ENCODE measurements at regions not wholly inside any gene's neighbourhood (a gene's known extent, or its start where the extent isn't known, plus 50 kb on each side); places are given as distances from the start of the nearest gene placed in this dataset.

DNA sequence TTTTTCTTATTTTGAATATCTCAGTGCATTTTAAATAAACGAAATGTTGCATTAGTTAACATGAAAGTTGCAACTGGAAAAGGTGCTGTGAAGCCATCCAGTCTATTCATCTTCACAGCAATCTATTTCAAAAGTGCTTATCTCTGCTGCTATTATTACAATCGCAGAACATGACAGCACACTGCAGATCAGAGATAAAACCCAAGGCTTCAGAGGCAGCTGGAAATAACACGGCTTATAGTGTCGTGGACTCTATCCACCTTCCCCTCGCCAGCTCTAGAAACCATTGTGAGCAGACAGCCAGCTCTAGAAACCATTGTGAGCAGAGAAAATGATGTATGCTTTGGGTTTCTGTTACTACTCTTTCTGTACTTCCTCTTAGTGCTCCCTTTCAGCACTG is 1140.8 kb upstream of the CELF4 start:
- Histone ChIP-seq H3K36me3 (ENCODE audit: insufficient read depth, low read length) (no peaks in the 10 kb centered on the region), H3K4me1 (ENCODE audit: insufficient read depth, low read length) (no peaks in the 10 kb centered on the region), H3K4me3 (ENCODE audit: low read length) (no peak overlapping the region), H3K9me3 (ENCODE audit: insufficient read depth, low read depth, low read length) (no peaks in the 10 kb centered on the region), H3K27ac (ENCODE audit: low read depth, low read length) (no peak overlapping the region), H3K9ac (ENCODE audit: low read depth, low read length) (no peak overlapping the region), H3K27me3 (ENCODE audit: insufficient read depth, low read length) (no peaks in the 10 kb centered on the region)
- 86% methylated on average over 5 of the region's 5 CpGs for WGBS

- Histone ChIP-seq H3K36me3 (ENCODE audit: insufficient read depth, low read length) (no peaks in the 10 kb centered on the region), H3K4me1 (ENCODE audit: insufficient read depth, low read length) (peaks cover 28% of the 10 kb centered on the region), H3K4me3 (ENCODE audit: low read length) (no peak overlapping the region), H3K27ac (ENCODE audit: low read depth, low read length) (no peak overlapping the region), H3K9ac (ENCODE audit: low read depth, low read length) (no peak overlapping the region), H3K27me3 (ENCODE audit: insufficient read depth, low read length) (no peaks in the 10 kb centered on the region), H3K9me3 (ENCODE audit: insufficient read depth, low read depth, low read length) (no peaks in the 10 kb centered on the region)
- 22% methylated on average over 2 of the region's 2 CpGs for WGBS
These were observed 1132.5 kb upstream of the CELF4 start for GRCh38 chr18:38698088-38698487.

- Histone ChIP-seq H3K9ac (ENCODE audit: low read depth, low read length) (no peak overlapping the region), H3K4me3 (ENCODE audit: low read length) (no peak overlapping the region), H3K27me3 (ENCODE audit: insufficient read depth, low read length) (no peaks in the 10 kb centered on the region), H3K27ac (ENCODE audit: low read depth, low read length) (no peak overlapping the region), H3K4me1 (ENCODE audit: insufficient read depth, low read length) (peaks cover 28% of the 10 kb centered on the region), H3K9me3 (ENCODE audit: insufficient read depth, low read depth, low read length) (no peaks in the 10 kb centered on the region), H3K36me3 (ENCODE audit: insufficient read depth, low read length) (no peaks in the 10 kb centered on the region)
- 97% methylated on average over 4 of the region's 5 CpGs for WGBS
These were observed 1130.1 kb upstream of the CELF4 start for GRCh38 chr18:38695559-38696280.

DNA sequence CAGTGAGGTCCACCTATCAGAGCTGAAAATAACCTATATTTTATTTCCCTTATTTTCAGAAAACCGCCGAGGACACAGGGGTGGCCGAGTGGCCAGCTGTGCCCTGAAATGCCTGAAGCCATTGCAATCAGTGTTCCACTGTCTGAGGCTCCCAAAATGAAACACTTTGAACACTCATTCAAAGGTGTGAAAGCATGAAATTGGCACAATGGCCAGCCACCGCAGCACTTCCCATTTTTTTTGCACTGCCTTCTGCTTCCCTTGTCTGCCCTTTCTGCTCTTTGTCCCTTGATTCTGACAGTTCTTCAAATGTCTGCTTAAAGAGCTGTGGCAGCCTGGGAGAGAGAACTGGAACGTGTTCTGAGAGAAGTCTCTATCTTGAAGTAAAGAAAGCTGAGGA is 1127.5 kb upstream of the CELF4 start:
- H3K4me3 ChIP-seq (ENCODE audit: low read length) = no peak overlapping the region
- no peaks in the 10 kb centered on the region for H3K9me3 ChIP-seq (ENCODE audit: insufficient read depth, low read depth, low read length)
- WGBS = 87% methylated on average over 5 of the region's 5 CpGs
- no peaks in the 10 kb centered on the region for H3K36me3 ChIP-seq (ENCODE audit: insufficient read depth, low read length)
- H3K27ac ChIP-seq (ENCODE audit: low read depth, low read length) = no peak overlapping the region
- peaks cover 12% of the 10 kb centered on the region for H3K4me1 ChIP-seq (ENCODE audit: insufficient read depth, low read length)
- H3K27me3 ChIP-seq (ENCODE audit: insufficient read depth, low read length) = no peaks in the 10 kb centered on the region
- no peak overlapping the region for H3K9ac ChIP-seq (ENCODE audit: low read depth, low read length)

- H3K27ac ChIP-seq (ENCODE audit: low read depth, low read length) = no peak overlapping the region
- no peaks in the 10 kb centered on the region for H3K9me3 ChIP-seq (ENCODE audit: insufficient read depth, low read depth, low read length)
- H3K4me1 ChIP-seq (ENCODE audit: insufficient read depth, low read length) = peaks cover 3% of the 10 kb centered on the region; the same call in 1 of the 2 replicates
- H3K4me3 ChIP-seq (ENCODE audit: low read length) = no peak overlapping the region
- H3K36me3 ChIP-seq (ENCODE audit: insufficient read depth, low read length) = no peaks in the 10 kb centered on the region
- WGBS = 96% methylated on average over 5 of the region's 6 CpGs
- no peak overlapping the region for H3K9ac ChIP-seq (ENCODE audit: low read depth, low read length)
- H3K27me3 ChIP-seq (ENCODE audit: insufficient read depth, low read length) = no peaks in the 10 kb centered on the region
These were observed 1125.0 kb upstream of the CELF4 start for GRCh38 chr18:38690626-38691025.

DNA sequence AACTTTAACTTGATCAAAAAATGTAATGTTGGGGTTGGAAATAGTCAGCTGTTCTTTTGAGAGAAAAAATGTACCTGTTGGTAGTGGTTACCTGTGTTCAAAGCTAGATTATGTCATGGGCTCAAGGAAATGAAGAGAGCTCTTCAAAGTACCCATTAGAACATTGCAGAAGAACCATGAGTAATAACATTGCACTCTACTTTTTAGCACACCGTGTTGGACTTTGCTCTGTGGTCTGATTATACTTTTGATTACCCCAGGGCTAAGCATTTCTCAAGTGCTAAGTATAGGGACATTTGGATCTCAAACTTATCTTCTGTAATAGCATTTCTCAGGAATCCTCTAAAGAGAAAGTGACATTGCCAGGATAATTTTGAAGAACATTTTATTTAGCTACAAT is 1122.8 kb upstream of the CELF4 start:
- H3K36me3 ChIP-seq (ENCODE audit: insufficient read depth, low read length) = no peaks in the 10 kb centered on the region
- no peaks in the 10 kb centered on the region for H3K9me3 ChIP-seq (ENCODE audit: insufficient read depth, low read depth, low read length)
- no peaks in the 10 kb centered on the region for H3K4me1 ChIP-seq (ENCODE audit: insufficient read depth, low read length)
- no peak overlapping the region for H3K9ac ChIP-seq (ENCODE audit: low read depth, low read length)
- WGBS = 100% methylated on average over 1 of the region's 1 CpG
- H3K27me3 ChIP-seq (ENCODE audit: insufficient read depth, low read length) = no peaks in the 10 kb centered on the region
- H3K27ac ChIP-seq (ENCODE audit: low read depth, low read length) = no peak overlapping the region
- no peak overlapping the region for H3K4me3 ChIP-seq (ENCODE audit: low read length)

DNA sequence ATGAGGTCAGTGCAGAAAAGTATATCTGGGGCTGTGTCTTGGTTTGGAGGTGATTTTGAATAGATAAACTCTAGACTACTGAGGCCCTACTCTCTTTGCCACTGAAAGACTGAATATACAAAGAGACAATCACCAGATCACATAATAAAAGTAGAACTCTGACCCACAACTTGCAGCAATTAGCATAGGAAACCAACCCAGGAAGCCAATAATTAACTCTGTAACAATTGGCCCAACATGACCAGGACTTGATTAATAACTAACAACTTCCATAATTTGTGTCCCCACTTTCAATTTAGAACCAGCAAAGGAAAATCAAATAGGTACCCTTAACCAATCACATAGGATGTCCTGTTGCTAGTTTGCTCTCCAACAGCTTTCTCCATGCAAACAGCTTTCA is 1104.9 kb upstream of the CELF4 start:
- Histone ChIP-seq H3K27ac (ENCODE audit: low read depth, low read length) (no peak overlapping the region), H3K9ac (ENCODE audit: low read depth, low read length) (no peak overlapping the region), H3K9me3 (ENCODE audit: insufficient read depth, low read depth, low read length) (0 out of 2 replicates have a peak, but pooled peaks cover 4% of the 10 kb centered on the region), H3K4me3 (ENCODE audit: low read length) (no peak overlapping the region), H3K27me3 (ENCODE audit: insufficient read depth, low read length) (no peaks in the 10 kb centered on the region), H3K36me3 (ENCODE audit: insufficient read depth, low read length) (no peaks in the 10 kb centered on the region), H3K4me1 (ENCODE audit: insufficient read depth, low read length) (0 out of 2 replicates have a peak, but pooled peaks cover 4% of the 10 kb centered on the region)

GRCh38 chr18:38664929-38665328 is 1099.3 kb upstream of the CELF4 start:
- H3K27me3 ChIP-seq (ENCODE audit: insufficient read depth, low read length) = no peaks in the 10 kb centered on the region
- no peaks in the 10 kb centered on the region for H3K36me3 ChIP-seq (ENCODE audit: insufficient read depth, low read length)
- no peaks in the 10 kb centered on the region for H3K9me3 ChIP-seq (ENCODE audit: insufficient read depth, low read depth, low read length)
- no peaks in the 10 kb centered on the region for H3K4me1 ChIP-seq (ENCODE audit: insufficient read depth, low read length)
- H3K27ac ChIP-seq (ENCODE audit: low read depth, low read length) = no peak overlapping the region
- 97% methylated on average over 1 of the region's 1 CpG for WGBS
- no peak overlapping the region for H3K9ac ChIP-seq (ENCODE audit: low read depth, low read length)
- no peak overlapping the region for H3K4me3 ChIP-seq (ENCODE audit: low read length)

DNA sequence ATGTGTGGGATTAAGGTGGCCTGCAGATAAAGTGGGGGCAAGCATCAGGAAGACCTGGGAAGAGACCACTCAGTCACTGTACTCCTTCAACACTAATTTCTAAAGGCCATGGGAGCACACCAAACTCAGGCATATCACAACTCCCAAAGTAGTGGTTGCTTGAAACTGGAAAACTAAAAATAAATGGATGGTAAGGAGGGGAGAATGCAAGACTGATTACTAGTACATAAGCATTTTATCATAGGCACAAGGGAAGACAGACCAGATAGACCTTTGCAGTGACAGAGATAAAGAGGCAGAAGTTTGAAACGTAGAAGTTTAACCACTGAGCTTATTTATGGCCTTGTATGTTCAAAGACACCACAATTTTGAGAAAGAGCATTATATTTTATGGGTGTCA is 1098.1 kb upstream of the CELF4 start:
- Histone ChIP-seq H3K9ac (ENCODE audit: low read depth, low read length) (no peak overlapping the region), H3K36me3 (ENCODE audit: insufficient read depth, low read length) (no peaks in the 10 kb centered on the region), H3K27me3 (ENCODE audit: insufficient read depth, low read length) (no peaks in the 10 kb centered on the region), H3K4me3 (ENCODE audit: low read length) (no peak overlapping the region), H3K9me3 (ENCODE audit: insufficient read depth, low read depth, low read length) (no peaks in the 10 kb centered on the region), H3K27ac (ENCODE audit: low read depth, low read length) (no peak overlapping the region), H3K4me1 (ENCODE audit: insufficient read depth, low read length) (no peaks in the 10 kb centered on the region)
- WGBS = 91% methylated on average over 1 of the region's 1 CpG

GRCh38 chr18:38663270-38663669 is 1097.7 kb upstream of the CELF4 start:
- Histone ChIP-seq H3K9me3 (ENCODE audit: insufficient read depth, low read depth, low read length) (no peaks in the 10 kb centered on the region), H3K36me3 (ENCODE audit: insufficient read depth, low read length) (no peaks in the 10 kb centered on the region), H3K9ac (ENCODE audit: low read depth, low read length) (no peak overlapping the region), H3K4me1 (ENCODE audit: insufficient read depth, low read length) (no peaks in the 10 kb centered on the region), H3K27me3 (ENCODE audit: insufficient read depth, low read length) (no peaks in the 10 kb centered on the region), H3K27ac (ENCODE audit: low read depth, low read length) (no peak overlapping the region), H3K4me3 (ENCODE audit: low read length) (no peak overlapping the region)

DNA sequence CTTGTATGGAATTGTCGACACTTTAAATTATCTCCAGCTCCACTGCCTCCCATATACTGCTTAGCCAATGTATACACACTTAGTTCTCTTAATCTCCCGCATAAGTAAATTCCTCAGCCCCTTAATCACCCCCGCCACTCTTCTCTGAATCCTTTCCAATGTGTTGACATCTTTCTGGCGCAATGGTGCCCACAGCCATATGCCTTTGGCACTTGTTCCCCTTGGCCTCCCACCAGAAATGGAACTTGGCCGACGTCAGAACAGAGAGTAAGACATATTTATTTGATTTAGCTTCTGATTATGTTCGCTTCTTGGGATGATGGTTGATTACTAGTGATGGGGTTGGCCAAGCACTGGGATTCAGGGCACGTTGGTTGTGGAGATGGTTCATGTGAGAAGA is 1089.3 kb upstream of the CELF4 start:
- H3K4me3 ChIP-seq (ENCODE audit: low read length) = no peak overlapping the region
- no peaks in the 10 kb centered on the region for H3K9me3 ChIP-seq (ENCODE audit: insufficient read depth, low read depth, low read length)
- no peaks in the 10 kb centered on the region for H3K27me3 ChIP-seq (ENCODE audit: insufficient read depth, low read length)
- no peaks in the 10 kb centered on the region for H3K4me1 ChIP-seq (ENCODE audit: insufficient read depth, low read length)
- 95% methylated on average over 8 of the region's 8 CpGs for WGBS
- no peak overlapping the region for H3K9ac ChIP-seq (ENCODE audit: low read depth, low read length)
- H3K27ac ChIP-seq (ENCODE audit: low read depth, low read length) = no peak overlapping the region
- H3K36me3 ChIP-seq (ENCODE audit: insufficient read depth, low read length) = no peaks in the 10 kb centered on the region

DNA sequence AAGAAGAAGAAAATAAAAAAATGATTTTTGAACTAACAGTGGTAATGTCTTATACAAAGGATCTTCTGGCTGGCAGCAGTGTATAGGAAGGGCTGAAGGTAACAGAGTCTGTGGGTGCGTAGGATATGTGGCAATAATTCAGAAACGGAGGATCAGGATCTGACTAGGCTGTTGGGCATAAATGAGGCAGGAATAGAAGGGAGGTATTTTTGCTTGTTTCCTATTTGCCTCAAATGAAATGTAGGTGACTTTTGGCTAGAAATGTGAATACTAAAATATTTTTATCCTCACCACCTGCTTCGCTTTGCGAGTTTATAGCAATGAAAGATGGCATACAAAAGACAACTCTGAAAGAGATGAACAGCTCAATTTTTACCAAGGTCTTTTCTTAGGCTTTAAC is 1086.1 kb upstream of the CELF4 start:
- 96% methylated on average over 4 of the region's 4 CpGs for WGBS
- Histone ChIP-seq H3K27ac (ENCODE audit: low read depth, low read length) (no peak overlapping the region), H3K9me3 (ENCODE audit: insufficient read depth, low read depth, low read length) (no peaks in the 10 kb centered on the region), H3K9ac (ENCODE audit: low read depth, low read length) (no peak overlapping the region), H3K36me3 (ENCODE audit: insufficient read depth, low read length) (no peaks in the 10 kb centered on the region), H3K4me3 (ENCODE audit: low read length) (no peak overlapping the region), H3K27me3 (ENCODE audit: insufficient read depth, low read length) (no peaks in the 10 kb centered on the region), H3K4me1 (ENCODE audit: insufficient read depth, low read length) (no peaks in the 10 kb centered on the region)
